GM19043 (cell line): ENCODE measurements at regions not wholly inside any gene's neighbourhood (a gene's known extent, or its start where the extent isn't known, plus 50 kb on each side); places are given as distances from the start of the nearest gene placed in this dataset.

Experiments
- ATAC-seq: cut with Tn5 transposase; IDR thresholded peaks from one replicate; pipeline ENCODE4 v1.9.1; 2021; ENCODE audit warnings: low read depth; ENCODE audit not compliant: unreplicated experiment

- no peak for ATAC-seq
Observed at GRCh38 chr6:40946738-40947301, 92.2 kb downstream of the UNC5CL start.

GRCh38 chr6:40937491-40937890 lies 101.5 kb downstream of the UNC5CL start:
- no peak for ATAC-seq

GRCh38 chr6:40936818-40937251 lies 102.2 kb downstream of the UNC5CL start:
- no peak for ATAC-seq

GRCh38 chr6:40933864-40934263 lies 105.2 kb downstream of the UNC5CL start:
- no peak for ATAC-seq

DNA sequence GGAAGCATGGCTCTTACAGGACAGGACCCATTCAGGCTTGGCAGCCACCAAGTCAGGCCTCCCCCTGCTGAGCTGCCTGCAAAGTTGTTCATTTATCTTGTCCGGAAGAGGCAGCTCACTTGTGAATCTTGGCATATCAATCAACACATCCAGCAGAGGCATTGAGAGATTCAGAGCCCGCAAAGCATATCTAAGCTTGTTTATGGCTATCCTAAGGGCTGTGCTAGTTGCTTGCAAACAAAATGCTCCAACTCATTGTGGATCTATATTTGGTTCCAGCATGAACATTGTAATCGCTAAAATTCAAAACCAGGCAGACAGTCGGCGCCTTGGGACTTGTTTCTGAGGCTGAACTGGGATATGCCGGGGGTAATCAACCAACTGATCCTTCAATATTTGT lies 106.1 kb downstream of the UNC5CL start:
- no peak for ATAC-seq

DNA sequence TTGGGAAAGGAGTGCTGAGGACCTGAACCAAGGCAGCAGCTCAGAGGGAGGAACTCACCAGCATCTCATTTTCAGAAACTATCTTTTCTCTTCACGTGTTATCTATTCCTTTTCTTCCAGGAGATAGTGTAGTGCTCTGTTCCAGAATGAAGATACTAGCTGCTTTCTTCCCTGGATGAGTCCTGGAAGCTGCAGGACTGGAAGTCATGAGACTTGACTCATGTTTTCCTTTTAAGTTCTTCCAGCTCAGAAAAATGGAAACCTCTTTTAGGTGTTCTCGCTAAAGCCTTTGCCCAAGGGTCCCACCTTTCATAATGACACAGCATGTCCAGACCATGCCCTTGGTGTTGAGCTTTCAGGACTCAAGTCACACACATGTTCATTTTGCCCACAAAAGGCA lies 106.7 kb downstream of the UNC5CL start:
- ATAC-seq = no peak

GRCh38 chr6:40931931-40932330 lies 107.1 kb downstream of the UNC5CL start:
- no peak for ATAC-seq

DNA sequence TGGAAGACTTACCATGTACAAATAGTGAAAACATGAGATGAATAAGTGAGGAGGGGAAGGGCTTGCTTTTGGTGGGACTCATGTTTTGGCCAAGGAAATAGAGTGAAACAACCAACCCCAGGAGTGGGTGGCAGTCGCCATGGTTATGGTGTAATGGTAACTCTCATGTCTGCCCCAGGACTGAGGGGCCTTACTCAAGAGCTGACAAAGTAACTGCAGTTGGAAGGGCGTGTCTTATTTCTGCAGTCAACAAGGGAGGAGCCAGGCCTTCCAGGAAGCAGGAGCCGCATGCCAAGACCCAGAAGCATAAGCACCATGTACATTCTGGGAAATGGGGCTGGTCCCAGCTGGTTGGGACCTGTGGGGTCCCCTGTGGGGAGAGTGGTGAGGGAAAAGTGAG lies 108.5 kb downstream of the UNC5CL start:
- no peak for ATAC-seq

DNA sequence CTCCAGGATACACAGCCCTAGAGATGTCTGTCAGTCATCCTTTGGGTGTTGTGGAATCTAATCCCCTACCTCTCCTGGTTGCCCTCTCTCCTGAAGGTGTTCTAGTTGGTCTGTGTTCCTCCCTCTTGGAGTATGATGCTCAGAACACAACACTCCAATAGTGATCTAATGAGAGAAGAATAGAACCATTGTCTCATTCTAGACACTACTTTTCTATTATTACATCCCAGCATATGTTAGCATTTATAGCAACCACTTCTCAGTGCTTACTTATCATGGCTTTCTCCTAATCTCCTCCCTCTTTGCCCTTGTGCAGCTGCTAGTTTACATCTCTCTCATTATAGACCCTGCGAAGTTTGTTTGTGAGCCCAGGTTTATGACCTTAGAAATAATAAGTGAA lies 109.0 kb downstream of the UNC5CL start:
- no peak for ATAC-seq

GRCh38 chr6:40929176-40929575 lies 109.8 kb downstream of the UNC5CL start:
- ATAC-seq = no peak

DNA sequence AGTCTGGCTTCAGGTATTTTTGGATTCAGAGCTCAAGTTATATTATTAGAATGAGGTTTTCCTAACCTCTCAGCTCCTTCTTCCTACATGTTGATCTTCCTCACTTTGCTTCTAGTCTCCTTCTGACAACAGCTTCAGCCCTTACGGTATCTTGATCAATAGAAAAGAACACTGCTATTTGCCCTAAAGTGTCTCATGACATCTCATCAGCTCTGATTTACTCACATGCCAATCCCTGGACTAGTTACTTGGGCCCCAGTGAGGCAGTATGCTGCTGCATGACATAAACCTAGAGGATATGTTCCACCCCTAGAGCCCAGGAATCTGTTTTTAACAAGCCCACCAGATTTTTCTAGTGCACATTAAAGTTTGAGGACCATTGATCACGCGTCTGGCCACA lies 110.3 kb downstream of the UNC5CL start:
- no peak for ATAC-seq

DNA sequence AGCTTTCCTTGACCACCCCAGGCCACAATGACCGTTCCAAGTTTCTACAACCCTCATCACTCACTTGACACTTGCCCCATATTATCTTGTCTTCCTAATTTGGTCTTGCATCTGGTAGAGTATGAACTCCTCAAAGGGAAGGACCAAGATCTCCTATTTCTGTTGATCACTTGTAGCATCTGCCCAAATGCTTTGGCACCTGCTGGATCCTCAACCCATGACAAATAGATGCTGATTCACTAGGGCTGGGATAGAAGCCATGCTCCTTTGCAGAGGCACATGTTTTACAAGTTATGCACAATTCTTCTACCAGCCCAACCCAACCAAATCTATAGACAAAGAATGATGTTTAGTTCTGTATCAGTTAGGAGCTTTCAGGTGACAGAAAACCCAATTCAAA lies 110.7 kb downstream of the UNC5CL start:
- ATAC-seq = no peak

DNA sequence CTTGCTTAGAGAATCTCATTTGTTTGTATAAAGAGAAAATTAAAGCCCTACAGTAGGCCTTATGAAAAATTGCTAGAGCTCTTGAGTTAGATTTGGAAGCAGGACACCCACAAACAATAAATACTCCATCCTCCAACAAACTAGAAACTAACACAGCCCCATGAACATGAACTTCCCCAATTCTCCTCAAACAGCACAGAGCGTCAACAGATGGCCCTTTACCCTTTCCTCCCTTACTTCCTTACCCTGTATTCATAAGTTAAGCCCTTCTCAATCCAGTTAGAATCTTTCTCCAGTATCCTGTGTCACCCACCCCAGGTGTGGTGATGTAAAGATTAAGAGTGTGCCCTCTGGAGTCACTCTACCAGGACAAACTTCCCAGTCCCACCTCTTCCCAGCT lies 113.7 kb downstream of the UNC5CL start:
- no peak for ATAC-seq

DNA sequence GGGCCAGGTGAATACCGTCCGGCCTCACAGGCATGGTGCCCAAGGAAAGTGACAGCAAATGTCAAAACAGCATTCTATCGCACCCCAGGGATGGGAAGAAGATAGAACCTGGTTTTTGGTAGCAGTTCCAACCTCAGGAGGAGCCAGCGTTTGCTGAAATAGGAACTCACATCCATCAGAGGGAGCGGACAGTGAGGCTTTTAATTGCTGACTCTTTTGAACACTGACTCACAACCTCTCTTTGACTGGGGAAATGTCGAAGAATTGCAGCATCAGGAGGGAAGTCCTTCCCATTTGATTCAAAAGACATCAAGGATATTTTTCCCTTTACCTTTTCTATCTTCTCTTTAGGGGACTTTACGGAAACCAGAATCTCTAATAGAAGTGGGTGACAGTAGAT lies 114.2 kb downstream of the UNC5CL start:
- no peak for ATAC-seq

DNA sequence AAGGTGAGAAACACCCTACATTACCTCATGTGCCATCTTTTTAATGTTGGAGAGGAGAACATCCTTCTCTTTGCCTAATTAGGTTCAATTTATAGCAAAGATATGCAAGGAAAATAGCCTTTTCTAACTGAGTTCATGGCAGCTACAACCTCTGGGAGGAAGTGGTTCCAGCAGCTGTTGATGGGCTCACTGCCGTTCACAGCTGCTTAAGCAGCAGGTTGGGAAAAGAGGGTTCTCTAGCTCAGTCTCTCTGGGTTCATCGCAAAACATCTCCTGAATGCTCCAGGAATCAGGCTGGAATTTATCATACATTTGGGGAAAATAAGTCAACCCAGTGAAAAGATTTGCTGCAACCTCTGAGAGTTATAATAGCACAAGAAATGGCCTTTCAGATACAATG lies 115.1 kb downstream of the UNC5CL start:
- no peak for ATAC-seq

DNA sequence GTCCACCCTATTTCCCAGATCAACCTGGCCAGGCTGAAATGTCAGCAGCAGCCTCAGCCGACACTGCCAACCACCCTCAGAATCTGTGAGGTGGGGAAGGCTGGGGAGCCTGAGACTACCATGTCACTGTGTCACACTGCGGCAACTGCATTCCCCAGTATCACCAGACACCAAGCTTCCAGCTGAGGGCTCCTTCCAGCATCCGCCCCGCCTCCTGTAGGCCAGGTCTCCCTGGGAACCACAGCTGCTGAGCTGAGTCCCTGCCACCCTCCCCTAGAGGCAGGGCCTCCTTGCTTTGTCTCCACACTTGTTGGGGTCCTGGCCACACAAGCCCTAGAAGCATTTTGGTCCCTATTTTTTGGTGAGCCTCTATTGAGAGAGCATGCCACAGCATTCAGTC lies 115.7 kb downstream of the UNC5CL start:
- ATAC-seq = no peak

DNA sequence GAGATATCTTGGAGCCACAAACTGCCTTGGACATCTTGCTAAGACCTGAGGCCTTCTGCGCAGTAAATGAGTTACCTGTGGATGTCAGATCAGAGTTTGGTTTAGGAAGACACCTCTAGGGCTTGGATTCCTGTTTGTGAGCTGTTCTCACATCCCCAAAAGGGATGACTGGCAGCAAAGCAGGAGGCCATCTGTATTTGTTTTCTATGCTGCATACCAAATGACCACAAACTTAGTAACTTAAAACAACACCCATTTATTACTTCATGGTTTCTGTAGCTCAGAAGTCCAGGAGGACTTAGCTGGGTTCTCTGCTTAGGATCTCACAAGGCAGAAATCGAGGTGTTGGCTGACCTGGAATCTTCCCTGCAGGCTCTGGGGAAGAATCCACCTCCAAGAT lies 116.7 kb downstream of the UNC5CL start:
- ATAC-seq = no peak

- ATAC-seq = no peak
Observed at GRCh38 chr6:40918040-40918651, 120.9 kb downstream of the UNC5CL start.

DNA sequence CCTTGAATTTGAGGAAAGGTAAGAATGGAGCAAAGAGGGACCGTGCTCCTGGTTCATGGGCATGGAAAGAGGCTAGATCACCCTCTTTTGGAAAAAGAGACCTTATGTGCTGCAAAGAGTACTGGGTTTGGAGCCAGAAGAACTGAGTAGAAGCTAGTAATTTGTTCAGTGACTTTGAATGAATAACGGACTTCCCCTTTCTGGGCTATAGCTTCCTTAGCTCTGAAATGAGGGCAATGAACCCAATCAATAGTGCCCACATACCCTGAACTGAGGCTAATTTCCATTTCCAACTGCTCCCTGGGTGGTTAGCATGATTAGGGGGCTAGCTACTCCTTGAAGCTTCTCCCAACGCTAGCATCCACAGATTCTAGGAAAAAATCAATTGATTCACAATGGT lies 121.4 kb downstream of the UNC5CL start:
- ATAC-seq = no peak

DNA sequence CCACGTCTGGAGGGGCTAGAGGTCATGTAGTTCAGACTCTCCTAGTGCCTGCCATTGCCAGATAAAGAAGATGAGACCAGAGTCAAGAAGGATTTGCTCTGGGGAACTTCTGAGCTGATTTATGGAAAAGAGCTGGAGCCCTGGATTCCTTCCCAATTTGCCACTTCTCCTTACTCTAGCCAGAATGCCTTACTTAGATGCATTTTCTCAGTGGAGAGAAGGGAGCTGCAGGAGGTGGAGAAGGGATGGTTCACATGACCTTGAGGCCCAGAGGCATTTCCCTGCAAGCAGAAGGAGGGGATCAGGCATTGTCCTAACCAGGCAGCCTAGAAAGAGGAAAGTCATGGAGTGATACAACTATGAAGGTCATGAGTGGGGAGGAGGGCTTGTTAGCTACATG lies 122.2 kb downstream of the UNC5CL start:
- ATAC-seq = no peak

- no peak for ATAC-seq
Observed at GRCh38 chr6:40915165-40915564, 123.9 kb downstream of the UNC5CL start.

GRCh38 chr6:40914005-40914404 lies 125.0 kb downstream of the UNC5CL start:
- ATAC-seq = no peak
